IMR-90 (cell line): ENCODE measurements at regions not wholly inside any gene's neighbourhood (a gene's known extent, or its start where the extent isn't known, plus 50 kb on each side); places are given as distances from the start of the nearest gene placed in this dataset.

Experiments
- ATAC-seq: fragments of 200-7000 bp; cut with Tn5 transposase; 2 replicates; pipeline ENCODE4 v1.9.1; 2020; ENCODE audit warnings: low read depth, mild to moderate bottlenecking, moderate library complexity
- BruUV-seq: library from RNA; stranded (reverse); fragments of 400-500 nt; replicated peaks from 2 replicates; lab custom pipeline; 2021; lab: Mats Ljungman, UMichigan
- CTCF ChIA-PET: fragments of 300-600 bp; formaldehyde crosslinking; extraction: SDS; loops from one replicate; lab custom pipeline; 2021; ENCODE audit warnings: antibody characterized with exemption; lab: Yijun Ruan, JAX
- POLR2A ChIA-PET: fragments of 300-600 bp; sonication (Branson Sonifier 250); formaldehyde crosslinking; loops from one replicate; lab custom pipeline; 2022; ENCODE audit warnings: antibody characterized with exemption; ENCODE audit not compliant: unreplicated experiment; lab: Charles Lee
- DNase-seq: peaks from one replicate; pipeline ENCODE4 v3.0.0; 2013
- H2AFZ ChIP-seq: replicated peaks from 2 replicates; pipeline ENCODE3; 2013; ENCODE audit warnings: low read length, mild to moderate bottlenecking; ENCODE audit not compliant: poor library complexity
- H2AK5ac ChIP-seq: 2 replicates; pipeline ENCODE4 v1.6.1; 2013; ENCODE audit warnings: low read depth, low read length, inconsistent platforms
- H2AK9ac ChIP-seq: replicated peaks from 2 replicates; pipeline ENCODE3; 2013; ENCODE audit warnings: mild to moderate bottlenecking, low read depth, low read length, moderate library complexity; ENCODE audit not compliant: poor library complexity
- H2BK120ac ChIP-seq: 2 replicates; pipeline ENCODE4 v1.6.1; 2013; ENCODE audit warnings: low read depth, low read length, inconsistent platforms
- H2BK15ac ChIP-seq: 3 replicates; pipeline ENCODE4 v1.6.1; 2013; ENCODE audit warnings: low read depth, low read length, inconsistent platforms
- H2BK20ac ChIP-seq: 2 replicates; pipeline ENCODE4 v1.6.1; 2013; ENCODE audit warnings: low read depth, mild to moderate bottlenecking, inconsistent platforms, low read length, moderate library complexity
- H2BK5ac ChIP-seq: 2 replicates; pipeline ENCODE4 v1.6.1; 2013; ENCODE audit warnings: mild to moderate bottlenecking, low read depth, low read length, inconsistent platforms; ENCODE audit not compliant: poor library complexity, severe bottlenecking
- H3K14ac ChIP-seq: replicated peaks from 2 replicates; pipeline ENCODE4 v1.6.1; 2013; ENCODE audit warnings: low read depth, low read length, inconsistent platforms
- H3K18ac ChIP-seq: 2 replicates; pipeline ENCODE4 v1.6.1; 2013; ENCODE audit warnings: low read depth, low read length, control low read depth
- H3K23ac ChIP-seq: 2 replicates; pipeline ENCODE4 v1.6.1; 2013; ENCODE audit warnings: low read depth, low read length, inconsistent platforms
- H3K27ac ChIP-seq: 2 replicates; pipeline ENCODE4 v1.5.1; 2013; ENCODE audit warnings: mild to moderate bottlenecking, control low read depth, low read length; ENCODE audit not compliant: insufficient read depth
- H3K27me3 ChIP-seq: 2 replicates; pipeline ENCODE4 v1.6.1; 2013; ENCODE audit warnings: low read length; ENCODE audit not compliant: control insufficient read depth, insufficient read depth
- H3K36me3 ChIP-seq: 2 replicates; pipeline ENCODE4 v1.6.1; 2013; ENCODE audit warnings: low read length, mixed read lengths; ENCODE audit not compliant: control insufficient read depth, insufficient read depth
- H3K4ac ChIP-seq: 2 replicates; pipeline ENCODE4 v1.6.1; 2013; ENCODE audit warnings: low read depth, low read length, inconsistent platforms
- H3K4me1 ChIP-seq: 2 replicates; pipeline ENCODE4 v1.6.1; 2013; ENCODE audit warnings: low read length, mixed read lengths; ENCODE audit not compliant: control insufficient read depth, insufficient read depth
- H3K4me2 ChIP-seq: 2 replicates; pipeline ENCODE4 v1.6.1; 2013; ENCODE audit warnings: low read depth, mild to moderate bottlenecking, control low read depth, low read length, moderate library complexity
- H3K4me3 ChIP-seq: 2 replicates; pipeline ENCODE4 v1.5.1; 2013; ENCODE audit warnings: low read depth, mild to moderate bottlenecking, control low read depth, low read length, moderate library complexity; ENCODE audit not compliant: insufficient read depth
- H3K56ac ChIP-seq: 2 replicates; pipeline ENCODE4 v1.6.1; 2013; ENCODE audit warnings: low read length, inconsistent platforms; ENCODE audit not compliant: insufficient read depth; ENCODE audit errors: extremely low read depth
- H3K79me1 ChIP-seq, 2 experiments: 2 replicates each; pipeline ENCODE4 v1.6.1; 2013; ENCODE audit warnings: low read length in 2 of 2, inconsistent platforms in 1 of 2, low read depth in 1 of 2
- H3K9ac ChIP-seq: 2 replicates; pipeline ENCODE4 v1.6.1; 2013; ENCODE audit warnings: low read depth, low read length, control low read depth
- H3K9me1 ChIP-seq: 2 replicates; pipeline ENCODE4 v1.6.1; 2013; ENCODE audit warnings: low read length, inconsistent platforms; ENCODE audit not compliant: insufficient read depth
- H3K9me3 ChIP-seq: 2 replicates; pipeline ENCODE4 v1.6.1; 2013; ENCODE audit warnings: low read length; ENCODE audit not compliant: control insufficient read depth, insufficient read depth
- H4K20me1 ChIP-seq: 2 replicates; pipeline ENCODE4 v1.6.1; 2013; ENCODE audit warnings: low read length, inconsistent platforms; ENCODE audit not compliant: insufficient read depth
- H4K5ac ChIP-seq: 2 replicates; pipeline ENCODE4 v1.6.1; 2013; ENCODE audit warnings: mild to moderate bottlenecking, low read depth, low read length, control low read depth
- H4K8ac ChIP-seq, 2 experiments: 2 replicates each; pipeline ENCODE4 v1.6.1; 2013; ENCODE audit warnings: low read depth in 2 of 2, low read length in 2 of 2, control low read depth in 1 of 2, inconsistent platforms in 1 of 2
- H4K91ac ChIP-seq: 2 replicates; pipeline ENCODE4 v1.6.1; 2013; ENCODE audit warnings: low read depth, low read length, inconsistent platforms; ENCODE audit not compliant: insufficient read depth
- BHLHE40 ChIP-seq: fragments of 150-350 bp; IDR thresholded peaks from 2 replicates; pipeline ENCODE4 v1.6.1; 2016; ENCODE audit warnings: mild to moderate bottlenecking, low read depth, low read length
- CEBPB ChIP-seq: IDR thresholded peaks from 2 replicates; pipeline ENCODE4 v1.6.1; 2012; ENCODE audit warnings: low read depth, low read length, improper control_type of control experiment
- CTCF ChIP-seq: conservative IDR thresholded peaks from 2 replicates; pipeline ENCODE4 v1.5.1; 2012; ENCODE audit warnings: mild to moderate bottlenecking, low read depth, low read length, improper control_type of control experiment
- ELK1 ChIP-seq: fragments of 150-350 bp; IDR thresholded peaks from 2 replicates; pipeline ENCODE4 v1.6.1; 2016; ENCODE audit warnings: low read depth, mild to moderate bottlenecking, low read length, moderate library complexity, borderline replicate concordance
- FOS ChIP-seq: fragments of 150-350 bp; IDR thresholded peaks from 2 replicates; pipeline ENCODE4 v1.6.1; 2016; ENCODE audit warnings: low read depth, low read length
- MAFK ChIP-seq: IDR thresholded peaks from 2 replicates; pipeline ENCODE4 v1.6.1; 2012; ENCODE audit warnings: low read depth, low read length, improper control_type of control experiment
- MAZ ChIP-seq: IDR thresholded peaks from 2 replicates; pipeline ENCODE4 v1.6.1; 2012; ENCODE audit warnings: low read depth, mild to moderate bottlenecking, low read length, improper control_type of control experiment, moderate library complexity, borderline replicate concordance
- MXI1 ChIP-seq: IDR thresholded peaks from 2 replicates; pipeline ENCODE4 v1.6.1; 2012; ENCODE audit warnings: low read depth, mild to moderate bottlenecking, low read length, moderate library complexity, borderline replicate concordance
- RAD21 ChIP-seq: IDR thresholded peaks from 2 replicates; pipeline ENCODE4 v1.6.1; 2012; ENCODE audit warnings: low read length, improper control_type of control experiment
- RCOR1 ChIP-seq: IDR thresholded peaks from 2 replicates; pipeline ENCODE4 v1.6.1; 2012; ENCODE audit warnings: mild to moderate bottlenecking, low read length, improper control_type of control experiment; ENCODE audit not compliant: insufficient replicate concordance
- RFX5 ChIP-seq: IDR thresholded peaks from 2 replicates; pipeline ENCODE4 v1.8.0; 2012; ENCODE audit warnings: low read depth, mild to moderate bottlenecking, low read length, moderate library complexity
- SMC3 ChIP-seq: fragments of 150-350 bp; IDR thresholded peaks from 2 replicates; pipeline ENCODE4 v1.6.1; 2016; ENCODE audit warnings: low read depth, mild to moderate bottlenecking, antibody characterized with exemption, low read length, moderate library complexity
- WGBS, 2 experiments: methylation state at CpG; one replicate each; pipeline versions ENCODE4 v1.1.5 to v1.1.7; 2013; ENCODE audit warnings: missing lambda C conversion rate in 2 of 2; ENCODE audit not compliant: insufficient read length in 1 of 2; ENCODE audit errors: extremely low coverage in 2 of 2; 5-methylcytosine and 5-hydroxymethylcytosine counted together
- dilution Hi-C: fragments of 300-500 bp; cut with HindIII; formaldehyde crosslinking; loops from one replicate; pipeline ENCODE4 v1.14.3; 2018; ENCODE audit warnings: low sequenced_read_pairs; ENCODE audit not compliant: unreplicated experiment
- in situ Hi-C: fragments of 300-500 bp; cut with MboI; formaldehyde crosslinking; loops from 3 replicates; pipeline ENCODE4 v1.14.3; 2019; ENCODE audit warnings: low sequenced_read_pairs, inconsistent platforms, mixed read lengths
- intact Hi-C: fragments of 100-400 bp; cut with micrococcal nuclease; formaldehyde crosslinking; loops from 2 replicates; pipeline ENCODE4 v1.10.0; 2022

- peaks cover 2% of the 10 kb centered on the region; the same call in 1 of the 2 replicates for H3K4me1 ChIP-seq
- H3K27me3 ChIP-seq = no peaks in the 10 kb centered on the region
- no peaks in the 10 kb centered on the region for H3K9me1 ChIP-seq
- DNase-seq (no peak), ATAC-seq (no peak)
- H2BK5ac ChIP-seq = no peak overlapping the region
- no peak overlapping the region for H3K23ac ChIP-seq
- no peak overlapping the region for H3K56ac ChIP-seq
- intact Hi-C loops (no loop called here), dilution Hi-C loops (no loop called here), in situ Hi-C loops (no loop called here)
- H2BK120ac ChIP-seq = no peak overlapping the region
- no peak overlapping the region for H4K5ac ChIP-seq
- no peak overlapping the region for H3K27ac ChIP-seq
- no peak overlapping the region for H3K14ac ChIP-seq
- no peak overlapping the region for H3K4ac ChIP-seq
- H4K20me1 ChIP-seq = no peaks in the 10 kb centered on the region
- H3K79me1 ChIP-seq = no peaks in the 10 kb centered on the region
- no peak overlapping the region for H3K18ac ChIP-seq
- no peak overlapping the region for H2AFZ ChIP-seq
- no peak overlapping the region for H3K4me2 ChIP-seq
- ChIA-PET CTCF (interaction anchor here (1.0 kb wide), 1 partner anchor 12 kb away, joined by 3 read pairs; no protein-coding TSS in a partner anchor), POLR2A (no interaction called here)
- H2AK9ac ChIP-seq = no peak overlapping the region
- no peaks in the 10 kb centered on the region for H3K9me3 ChIP-seq
- TF ChIP-seq MAFK = no peak
- TF ChIP-seq RFX5 = no peak
- no peak for TF ChIP-seq MXI1
- no peak for TF ChIP-seq ELK1
- TF ChIP-seq MAZ = no peak
- no peak for TF ChIP-seq FOS
- TF ChIP-seq RCOR1 = no peak
- TF ChIP-seq CEBPB = no peak
- no peak for TF ChIP-seq BHLHE40
- TF ChIP-seq RAD21 = no peak
- no peak for TF ChIP-seq CTCF
- TF ChIP-seq SMC3 = no peak
- no CpG with 5 or more reads among the region's 1 CpG for WGBS, 2 experiments
- no peaks in the 10 kb centered on the region for H3K36me3 ChIP-seq
- no peak overlapping the region for H4K91ac ChIP-seq
- H4K8ac ChIP-seq = no peak overlapping the region
- no TSS peak for BruUV-seq
- no peak overlapping the region for H2BK15ac ChIP-seq
- no peak overlapping the region for H3K4me3 ChIP-seq
- H2BK20ac ChIP-seq = no peak overlapping the region
- H2AK5ac ChIP-seq = no peak overlapping the region
- H3K9ac ChIP-seq = no peak overlapping the region
Observed at GRCh38 chr7:17020250-17020649, 138.5 kb upstream of the AGR3 start.
